ENCODE measurements at regions not wholly inside any gene's neighbourhood (a gene's known extent, or its start where the extent isn't known, plus 50 kb on each side); places are given as distances from the start of the nearest gene placed in this dataset.

DNA sequence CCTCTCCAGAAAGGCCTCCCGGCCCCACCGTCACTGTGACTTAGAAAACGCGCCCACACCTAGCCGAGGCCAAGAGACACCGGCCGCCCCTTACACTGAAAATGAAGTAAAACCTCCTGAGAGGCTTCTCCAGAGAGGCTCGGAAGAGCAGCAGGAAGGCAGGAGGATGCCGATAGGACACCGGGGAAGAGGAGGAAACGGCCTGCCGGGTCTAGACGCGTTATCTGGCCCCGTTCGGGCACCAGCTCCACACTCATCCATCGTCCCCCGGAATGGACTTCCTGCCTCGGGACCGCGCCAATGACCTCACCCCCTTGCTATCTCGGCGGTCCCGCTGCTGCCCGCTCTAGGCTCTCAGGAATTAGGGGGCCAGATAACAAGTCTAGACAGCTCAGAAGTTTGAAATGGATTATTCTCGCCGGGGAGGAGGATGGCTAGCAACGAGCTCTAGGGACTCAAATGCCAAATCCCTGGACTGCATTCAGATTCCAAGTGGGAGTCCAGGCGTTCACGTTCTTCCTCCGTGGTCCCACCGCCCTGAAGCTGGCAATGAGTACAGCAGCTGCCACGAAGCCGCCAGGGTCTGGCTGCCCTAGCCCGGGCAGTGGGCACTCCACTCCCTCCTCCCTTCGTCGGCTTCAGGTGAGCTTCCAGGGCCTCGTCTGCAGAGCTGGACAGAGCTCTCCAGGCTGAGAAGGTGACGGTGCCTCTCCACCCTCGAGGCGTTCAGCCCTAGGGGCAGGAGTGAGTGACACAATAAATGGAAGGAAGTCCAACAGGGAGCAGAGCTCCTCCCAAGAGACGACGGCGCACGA lies 350.9 kb downstream of the FOXL1 start:
- H3K4me3 ChIP-seq: no peak overlapping the region
- WGBS (ENCODE audit: low lambda C conversion rate, missing lambda C conversion rate): 60% methylated on average over 45 of the region's 45 CpGs
- no peaks in the 10 kb centered on the region for H3K36me3 ChIP-seq (replicated peaks; ENCODE audit: insufficient read depth, low read depth)
- H3K79me2 ChIP-seq: no peaks in the 10 kb centered on the region
- no peaks in the 10 kb centered on the region for H3K9me3 ChIP-seq (ENCODE audit: low read depth)
- H3K27ac ChIP-seq: no peak overlapping the region
- DNase-seq (ENCODE audit: low spot score): peak; percentile 46
- peak overlapping the region; percentile 5 for H3K4me2 ChIP-seq
- H3K27me3 ChIP-seq: no peaks in the 10 kb centered on the region
- peaks cover 18% of the 10 kb centered on the region for H3K4me1 ChIP-seq (ENCODE audit: insufficient read depth)
- no peaks in the 10 kb centered on the region for H4K20me1 ChIP-seq (ENCODE audit: insufficient read depth, poor library complexity, severe bottlenecking)
- no peak for TF ChIP-seq EZH2 (IDR thresholded peaks at IDR 0.05; ENCODE audit: borderline replicate concordance)
- TF ChIP-seq EZH2phosphoT487 (IDR thresholded peaks at IDR 0.05; ENCODE audit: low read depth, severe bottlenecking, unreplicated experiment): no peak
- TF ChIP-seq, protein P1, sequence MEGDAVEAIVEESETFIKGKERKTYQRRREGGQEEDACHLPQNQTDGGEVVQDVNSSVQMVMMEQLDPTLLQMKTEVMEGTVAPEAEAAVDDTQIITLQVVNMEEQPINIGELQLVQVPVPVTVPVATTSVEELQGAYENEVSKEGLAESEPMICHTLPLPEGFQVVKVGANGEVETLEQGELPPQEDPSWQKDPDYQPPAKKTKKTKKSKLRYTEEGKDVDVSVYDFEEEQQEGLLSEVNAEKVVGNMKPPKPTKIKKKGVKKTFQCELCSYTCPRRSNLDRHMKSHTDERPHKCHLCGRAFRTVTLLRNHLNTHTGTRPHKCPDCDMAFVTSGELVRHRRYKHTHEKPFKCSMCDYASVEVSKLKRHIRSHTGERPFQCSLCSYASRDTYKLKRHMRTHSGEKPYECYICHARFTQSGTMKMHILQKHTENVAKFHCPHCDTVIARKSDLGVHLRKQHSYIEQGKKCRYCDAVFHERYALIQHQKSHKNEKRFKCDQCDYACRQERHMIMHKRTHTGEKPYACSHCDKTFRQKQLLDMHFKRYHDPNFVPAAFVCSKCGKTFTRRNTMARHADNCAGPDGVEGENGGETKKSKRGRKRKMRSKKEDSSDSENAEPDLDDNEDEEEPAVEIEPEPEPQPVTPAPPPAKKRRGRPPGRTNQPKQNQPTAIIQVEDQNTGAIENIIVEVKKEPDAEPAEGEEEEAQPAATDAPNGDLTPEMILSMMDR (IDR thresholded peaks at IDR 0.05; ENCODE audit: poor library complexity): no peak
- no peaks in the 10 kb centered on the region for H3K9me2 ChIP-seq (replicated peaks; ENCODE audit: insufficient read depth)
- H2AFZ ChIP-seq: no peak overlapping the region

DNA sequence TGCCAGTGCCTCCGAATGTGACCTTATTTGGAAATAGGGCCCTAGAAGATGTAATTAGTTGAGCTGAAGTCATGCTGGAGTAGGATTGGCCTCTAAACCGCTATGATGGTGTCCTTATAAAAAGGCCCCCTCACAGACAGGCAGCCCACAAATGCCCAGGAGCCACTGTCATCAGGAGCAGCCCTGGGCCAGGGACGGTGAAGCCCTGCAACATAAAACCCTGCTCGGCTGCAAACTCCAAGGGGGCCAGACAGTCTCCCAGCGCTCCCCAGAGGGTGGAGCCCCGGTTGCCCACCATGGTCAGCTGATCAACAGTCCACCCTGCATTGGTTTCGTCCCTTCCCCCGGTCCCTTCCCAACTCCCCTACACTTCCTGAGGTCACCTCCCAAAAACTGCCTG lies 351.7 kb downstream of the FOXL1 start:
- Histone ChIP-seq H3K27ac (no peak overlapping the region), H3K4me2 (no peak overlapping the region), H3K4me1 (ENCODE audit: insufficient read depth) (peaks cover 15% of the 10 kb centered on the region), H3K9me3 (ENCODE audit: low read depth) (no peaks in the 10 kb centered on the region), H3K27me3 (no peaks in the 10 kb centered on the region), H2AFZ (no peak overlapping the region), H4K20me1 (ENCODE audit: insufficient read depth, poor library complexity, severe bottlenecking) (no peaks in the 10 kb centered on the region), H3K36me3 (replicated peaks; ENCODE audit: insufficient read depth, low read depth) (no peaks in the 10 kb centered on the region), H3K9me2 (replicated peaks; ENCODE audit: insufficient read depth) (no peaks in the 10 kb centered on the region), H3K79me2 (no peaks in the 10 kb centered on the region), H3K4me3 (no peak overlapping the region)
- WGBS (ENCODE audit: low lambda C conversion rate, missing lambda C conversion rate): 85% methylated on average over 6 of the region's 8 CpGs
- DNase-seq (ENCODE audit: low spot score): no peak
- no peak for TF ChIP-seq EZH2phosphoT487 (IDR thresholded peaks at IDR 0.05; ENCODE audit: low read depth, severe bottlenecking, unreplicated experiment)
- TF ChIP-seq, protein P1 (IDR thresholded peaks at IDR 0.05; ENCODE audit: poor library complexity): no peak
- TF ChIP-seq EZH2 (IDR thresholded peaks at IDR 0.05; ENCODE audit: borderline replicate concordance): no peak

DNA sequence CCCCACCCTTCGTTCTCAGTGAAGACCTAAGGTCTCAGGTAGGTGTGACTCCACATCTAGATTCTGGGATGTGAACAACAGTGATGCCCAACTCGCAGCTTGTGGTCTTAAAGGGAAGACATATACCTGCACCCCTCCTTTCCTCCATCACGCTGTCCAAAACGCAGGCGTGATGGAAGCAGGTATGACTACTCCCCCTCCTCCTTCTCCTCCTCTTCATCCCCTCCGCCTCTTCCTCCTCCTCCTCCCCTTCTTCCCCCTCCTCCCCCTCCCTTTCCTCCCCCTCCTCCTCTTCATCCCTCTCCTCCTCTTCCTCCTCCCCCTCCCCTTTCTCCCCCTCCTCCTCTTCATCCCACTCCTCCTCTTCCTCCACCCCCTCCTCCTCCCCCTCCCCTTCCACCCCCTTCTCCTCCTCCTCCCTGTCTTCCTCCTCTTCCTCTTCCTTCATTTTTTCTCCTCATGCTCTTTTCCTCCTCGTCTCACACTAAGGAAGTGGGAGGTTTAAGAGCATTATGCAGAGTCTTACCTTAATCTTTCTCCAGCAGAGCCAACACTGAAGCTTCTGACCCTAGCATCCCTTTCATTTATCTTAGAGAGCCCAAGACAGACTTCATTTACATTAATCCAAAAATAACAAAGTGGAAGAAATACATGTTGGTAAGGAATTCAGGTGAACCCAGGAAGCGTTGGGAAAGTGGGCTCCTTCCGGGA lies 352.5 kb downstream of the FOXL1 start:
- Histone ChIP-seq H3K27ac (no peak overlapping the region), H3K4me3 (no peak overlapping the region), H3K4me1 (ENCODE audit: insufficient read depth) (peaks cover 7% of the 10 kb centered on the region), H3K27me3 (no peaks in the 10 kb centered on the region), H3K9me3 (ENCODE audit: low read depth) (no peaks in the 10 kb centered on the region), H3K9me2 (replicated peaks; ENCODE audit: insufficient read depth) (no peaks in the 10 kb centered on the region), H2AFZ (no peak overlapping the region), H3K79me2 (no peaks in the 10 kb centered on the region), H3K36me3 (replicated peaks; ENCODE audit: insufficient read depth, low read depth) (no peaks in the 10 kb centered on the region), H4K20me1 (ENCODE audit: insufficient read depth, poor library complexity, severe bottlenecking) (no peaks in the 10 kb centered on the region), H3K4me2 (no peak overlapping the region)
- no peak for TF ChIP-seq EZH2 (IDR thresholded peaks at IDR 0.05; ENCODE audit: borderline replicate concordance)
- no peak for TF ChIP-seq EZH2phosphoT487 (IDR thresholded peaks at IDR 0.05; ENCODE audit: low read depth, severe bottlenecking, unreplicated experiment)
- TF ChIP-seq, protein P1 (IDR thresholded peaks at IDR 0.05; ENCODE audit: poor library complexity): no peak
- WGBS (ENCODE audit: low lambda C conversion rate, missing lambda C conversion rate): 58% methylated on average over 5 of the region's 9 CpGs
- DNase-seq (ENCODE audit: low spot score): no peak

All from hepatocyte (in vitro differentiated cells).